HEK293 (cell line): ENCODE measurements at regions not wholly inside any gene's neighbourhood (a gene's known extent, or its start where the extent isn't known, plus 50 kb on each side); places are given as distances from the start of the nearest gene placed in this dataset.

ENCODE experiments used
- CTCF ChIA-PET: fragments of 350-600 bp; formaldehyde crosslinking; extraction: SDS; loops from one replicate; lab custom pipeline; 2021; ENCODE audit warnings: antibody characterized with exemption; lab: Yijun Ruan, JAX
- POLR2A ChIA-PET: fragments of 300-600 bp; formaldehyde crosslinking; extraction: SDS; loops from one replicate; lab custom pipeline; 2020; ENCODE audit warnings: antibody characterized with exemption, inconsistent platforms; lab: Yijun Ruan, JAX
- H3K27ac ChIP-seq: fragments of 200-500 bp; sonication (Bioruptor generic); 2 replicates; pipeline ENCODE4 v1.5.1; 2014; ENCODE audit warnings: low read depth, low read length, control low read depth, inconsistent platforms; ENCODE audit errors: extremely low read depth
- H3K36me3 ChIP-seq, 2 experiments: fragments of 200-500 bp in 1 of 2; sonication (Bioruptor generic) in 1 of 2; 1 replicate in 1 of 2; 2 replicates in 1 of 2; pipeline ENCODE4 v1.5.1; 2014 to 2017; ENCODE audit warnings: inconsistent platforms in 2 of 2, low read length in 2 of 2; ENCODE audit not compliant: control insufficient read depth in 2 of 2, insufficient read depth in 1 of 2
- H3K4me1 ChIP-seq: fragments of 200-500 bp; sonication (Bioruptor generic); 2 replicates; pipeline ENCODE4 v1.5.1; 2014; ENCODE audit warnings: mild to moderate bottlenecking, low read length, inconsistent platforms; ENCODE audit not compliant: control insufficient read depth, insufficient read depth
- H3K4me3 ChIP-seq: 2 replicates; pipeline ENCODE4 v1.5.1; 2011; ENCODE audit warnings: low read depth, mild to moderate bottlenecking, control low read depth, low read length, moderate library complexity
- H3K9me3 ChIP-seq: fragments of 200-500 bp; sonication (Bioruptor generic); 2 replicates; pipeline ENCODE4 v1.5.1; 2014; ENCODE audit warnings: low read depth, low read length, inconsistent platforms; ENCODE audit not compliant: control insufficient read depth, insufficient read depth
- ELK4 ChIP-seq: IDR thresholded peaks from 2 replicates; pipeline ENCODE4 v1.6.1; 2011; ENCODE audit warnings: mild to moderate bottlenecking, low read depth, low read length, borderline replicate concordance
- GLI2 ChIP-seq: fragments of 450-650 bp; formaldehyde crosslinking; IDR thresholded peaks from 2 replicates; pipeline ENCODE4; 2017; ENCODE audit warnings: missing biosample characterization, missing genetic modification characterization, low read depth, borderline replicate concordance
- GLIS1 ChIP-seq: fragments of 450-650 bp; formaldehyde crosslinking; IDR thresholded peaks from 2 replicates; pipeline ENCODE4 v1.5.1; 2016; ENCODE audit warnings: missing biosample characterization, missing genetic modification characterization
- KLF9 ChIP-seq: fragments of 450-650 bp; formaldehyde crosslinking; IDR thresholded peaks from 2 replicates; pipeline ENCODE4 v1.5.1; 2016; ENCODE audit warnings: missing biosample characterization, missing genetic modification characterization, low read depth
- ZBTB44 ChIP-seq: fragments of 450-650 bp; IDR thresholded peaks from 2 replicates; pipeline ENCODE4 v1.5.1; 2018; ENCODE audit warnings: missing biosample characterization, mild to moderate bottlenecking, missing genetic modification characterization
- ZBTB6 ChIP-seq: fragments of 450-650 bp; formaldehyde crosslinking; IDR thresholded peaks from 2 replicates; pipeline ENCODE4 v1.5.1; 2017; ENCODE audit warnings: missing biosample characterization, missing genetic modification characterization
- ZBTB7A ChIP-seq: fragments of 450-650 bp; formaldehyde crosslinking; IDR thresholded peaks from 2 replicates; pipeline ENCODE4 v1.5.1; 2016; ENCODE audit warnings: low read depth, missing biosample characterization, missing genetic modification characterization
- ZFP3 ChIP-seq: fragments of 450-650 bp; formaldehyde crosslinking; IDR thresholded peaks from 2 replicates; pipeline ENCODE4 v1.5.1; 2016; ENCODE audit warnings: low read depth, missing biosample characterization, missing genetic modification characterization
- ZFP41 ChIP-seq: fragments of 450-650 bp; formaldehyde crosslinking; IDR thresholded peaks from 2 replicates; pipeline ENCODE4 v1.5.1; 2016; ENCODE audit warnings: missing biosample characterization, missing genetic modification characterization, borderline replicate concordance
- ZNF138 ChIP-seq: fragments of 450-650 bp; formaldehyde crosslinking; IDR thresholded peaks from 2 replicates; pipeline ENCODE4 v1.5.1; 2016; ENCODE audit warnings: missing biosample characterization, missing genetic modification characterization, borderline replicate concordance
- ZNF157 ChIP-seq: fragments of 450-650 bp; formaldehyde crosslinking; IDR thresholded peaks from 2 replicates; pipeline ENCODE4 v1.5.1; 2016; ENCODE audit warnings: missing biosample characterization, missing genetic modification characterization
- ZNF23 ChIP-seq: fragments of 450-650 bp; formaldehyde crosslinking; IDR thresholded peaks from 2 replicates; pipeline ENCODE4 v1.5.1; 2016; ENCODE audit warnings: missing biosample characterization, missing genetic modification characterization, borderline replicate concordance
- ZNF239 ChIP-seq: fragments of 450-650 bp; formaldehyde crosslinking; IDR thresholded peaks from 2 replicates; pipeline ENCODE4 v1.5.1; 2016; ENCODE audit warnings: missing biosample characterization, missing genetic modification characterization
- ZNF274 ChIP-seq, 2 experiments: fragments of 200-500 bp in 1 of 2; fragments of 450-650 bp in 1 of 2; sonication (Bioruptor generic) in 1 of 2; formaldehyde crosslinking in 1 of 2; IDR thresholded peaks; 2 replicates each; pipeline versions ENCODE4 v1.5.1 to v1.6.1; 2014 to 2016; ENCODE audit warnings: borderline replicate concordance in 1 of 2, inconsistent platforms in 1 of 2, low read length in 1 of 2, missing biosample characterization in 1 of 2, missing genetic modification characterization in 1 of 2
- ZNF473 ChIP-seq: fragments of 450-650 bp; formaldehyde crosslinking; IDR thresholded peaks from 2 replicates; pipeline ENCODE4 v1.5.1; 2017; ENCODE audit warnings: missing biosample characterization, missing genetic modification characterization
- ZNF48 ChIP-seq: fragments of 450-650 bp; formaldehyde crosslinking; IDR thresholded peaks from 2 replicates; pipeline ENCODE4 v1.5.1; 2016; ENCODE audit warnings: missing biosample characterization, missing genetic modification characterization
- ZNF521 ChIP-seq: fragments of 450-650 bp; formaldehyde crosslinking; IDR thresholded peaks from 2 replicates; pipeline ENCODE4 v1.5.1; 2017; ENCODE audit warnings: missing biosample characterization, mild to moderate bottlenecking, missing genetic modification characterization
- ZNF768 ChIP-seq: fragments of 450-650 bp; formaldehyde crosslinking; IDR thresholded peaks from 2 replicates; pipeline ENCODE4 v1.5.1; 2018; ENCODE audit warnings: missing biosample characterization, mild to moderate bottlenecking, missing genetic modification characterization
- ZNF785 ChIP-seq: fragments of 450-650 bp; formaldehyde crosslinking; IDR thresholded peaks from 2 replicates; pipeline ENCODE4 v1.5.1; 2016; ENCODE audit warnings: missing biosample characterization, missing genetic modification characterization
- ZNF791 ChIP-seq: fragments of 450-650 bp; formaldehyde crosslinking; IDR thresholded peaks from 2 replicates; pipeline ENCODE4 v1.5.1; 2016; ENCODE audit warnings: missing biosample characterization, missing genetic modification characterization
- ZNF837 ChIP-seq: fragments of 450-650 bp; formaldehyde crosslinking; IDR thresholded peaks from 2 replicates; pipeline ENCODE4 v1.5.1; 2016; ENCODE audit warnings: missing biosample characterization, missing genetic modification characterization
- ZSCAN4 ChIP-seq: fragments of 450-650 bp; formaldehyde crosslinking; IDR thresholded peaks from 2 replicates; pipeline ENCODE4 v1.5.1; 2017; ENCODE audit warnings: missing biosample characterization, missing genetic modification characterization

GRCh38 chr10:133019191-133019590, 68.5 kb upstream of the ADGRA1 start (continued):
- no peak for TF ChIP-seq ZNF791 (tag by site-specific recombination)
- no peak for TF ChIP-seq ZBTB7A (tag by site-specific recombination)
- TF ChIP-seq ZBTB44 (tag by site-specific recombination): no peak
- no peak for TF ChIP-seq GLIS1 (tag by site-specific recombination)
- TF ChIP-seq ZNF768 (tag by site-specific recombination): no peak

- no peaks in the 10 kb centered on the region for H3K9me3 ChIP-seq
- H3K36me3 ChIP-seq: no peaks in the 10 kb centered on the region
- H3K4me1 ChIP-seq: no peaks in the 10 kb centered on the region
- H3K27ac ChIP-seq: no peak overlapping the region
- TF ChIP-seq KLF9 (tag by site-specific recombination) (no peak), ZBTB6 (tag by site-specific recombination) (no peak), ZNF837 (tag by site-specific recombination) (no peak), ZFP41 (tag by site-specific recombination) (no peak), ZNF239 (tag by site-specific recombination) (no peak), ZNF138 (tag by site-specific recombination) (no peak), ZNF23 (tag by site-specific recombination) (no peak)
- ChIA-PET CTCF (no interaction called here), POLR2A (no interaction called here)
- H3K4me3 ChIP-seq: no peak overlapping the region
Measured at GRCh38 chr10:133018491-133018890, 69.2 kb upstream of the ADGRA1 start.

GRCh38 chr10:133017203-133017601, 70.5 kb upstream of the ADGRA1 start:
- Histone ChIP-seq H3K4me3 (no peak overlapping the region), H3K36me3 (no peaks in the 10 kb centered on the region), H3K9me3 (no peaks in the 10 kb centered on the region), H3K4me1 (no peaks in the 10 kb centered on the region), H3K27ac (no peak overlapping the region)
- POLR2A ChIA-PET: no interaction called here
- TF ChIP-seq ZNF785 (tag by site-specific recombination) (no peak), ELK4 (no peak), ZSCAN4 (tag by site-specific recombination) (no peak), ZNF521 (tag by site-specific recombination) (no peak), ZNF473 (tag by site-specific recombination) (no peak), ZNF48 (tag by site-specific recombination) (no peak), ZNF157 (tag by site-specific recombination) (no peak), GLI2 (tag by site-specific recombination) (no peak), ZFP3 (no peak), ZNF274 (IDR thresholded peaks at IDR 0.05; ENCODE audit: low read length) (no peak), ZNF274 (tag by site-specific recombination; IDR thresholded peaks at IDR 0.05; ENCODE audit: borderline replicate concordance) (no peak)
- CTCF ChIA-PET: no interaction called here
